GM21619 (cell line): ENCODE measurements at regions not wholly inside any gene's neighbourhood (a gene's known extent, or its start where the extent isn't known, plus 50 kb on each side); places are given as distances from the start of the nearest gene placed in this dataset.
"Not testable (repeated sequence)": the region's sequence is repeated elsewhere in the genome, so short reads cannot be mapped to it uniquely, and the experiment has no call there.

ENCODE experiments used
- ATAC-seq: cut with Tn5 transposase; IDR thresholded peaks from one replicate; pipeline ENCODE4 v1.9.1; 2021; ENCODE audit not compliant: unreplicated experiment

DNA sequence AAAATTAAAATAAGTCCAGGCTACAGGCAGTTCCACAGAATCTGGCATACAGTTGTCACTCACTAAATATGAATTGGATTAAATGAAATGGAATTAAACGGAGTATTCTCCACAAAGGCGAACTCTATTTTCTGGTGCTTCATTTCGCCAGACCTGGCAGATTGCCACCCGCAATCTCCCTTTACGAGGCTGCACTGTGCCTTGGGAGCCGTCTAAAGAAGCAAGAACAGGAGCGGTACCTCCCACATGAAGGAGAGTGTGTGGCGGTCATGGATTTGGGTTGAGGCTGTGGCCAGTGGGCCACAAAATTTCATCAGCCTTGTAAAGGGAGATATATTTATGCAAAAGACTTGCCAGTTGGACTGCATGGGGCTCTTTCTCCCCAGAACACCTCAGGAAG lies 151.0 kb downstream of the OSR1 start:
- no peak for ATAC-seq

GRCh38 chr2:19205983-19206533 lies 152.4 kb downstream of the OSR1 start:
- ATAC-seq, result no peak

DNA sequence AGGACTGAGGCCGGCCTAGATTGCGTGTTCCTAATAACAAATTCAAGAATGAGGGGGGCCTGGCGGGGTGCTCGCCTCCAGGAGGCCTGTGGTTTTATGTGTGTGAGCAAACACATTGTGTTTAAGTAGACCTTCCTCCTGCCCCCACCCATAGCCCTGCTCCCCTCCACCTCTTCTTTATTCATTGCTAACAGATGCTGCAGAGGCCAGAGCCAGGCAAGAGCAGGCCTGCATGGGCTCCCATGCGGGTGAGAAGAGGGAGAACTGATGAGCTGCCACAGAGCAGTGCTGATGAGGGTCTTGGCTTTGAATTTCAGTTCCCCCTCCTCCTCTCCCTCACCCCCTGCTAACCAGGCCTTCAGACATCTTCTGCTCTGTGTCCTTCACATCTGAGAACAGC lies 154.6 kb downstream of the OSR1 start:
- no peak for ATAC-seq

- no peak for ATAC-seq
These were observed 156.4 kb downstream of the OSR1 start for GRCh38 chr2:19201911-19202462.

GRCh38 chr2:19198381-19198780 lies 160.0 kb downstream of the OSR1 start:
- no peak for ATAC-seq

DNA sequence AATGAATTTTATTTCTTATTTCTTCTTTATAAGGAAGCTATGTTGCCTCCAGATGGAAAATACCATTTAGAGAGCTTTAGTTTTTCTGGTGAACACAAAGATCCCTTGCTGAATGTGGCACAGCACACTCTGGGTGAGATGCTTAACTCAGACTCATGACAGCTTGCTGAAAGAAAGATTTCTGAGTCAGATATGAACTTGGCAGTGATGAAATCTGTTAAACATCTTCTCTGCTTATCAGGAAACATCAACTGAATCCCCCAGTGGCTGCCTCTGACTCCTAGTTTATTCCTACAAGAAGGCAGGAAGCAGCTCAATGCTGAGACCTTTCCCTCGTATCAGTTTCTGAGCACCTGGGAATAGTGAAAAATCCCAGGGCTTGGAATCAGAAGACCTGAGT lies 162.8 kb downstream of the OSR1 start:
- no peak for ATAC-seq

DNA sequence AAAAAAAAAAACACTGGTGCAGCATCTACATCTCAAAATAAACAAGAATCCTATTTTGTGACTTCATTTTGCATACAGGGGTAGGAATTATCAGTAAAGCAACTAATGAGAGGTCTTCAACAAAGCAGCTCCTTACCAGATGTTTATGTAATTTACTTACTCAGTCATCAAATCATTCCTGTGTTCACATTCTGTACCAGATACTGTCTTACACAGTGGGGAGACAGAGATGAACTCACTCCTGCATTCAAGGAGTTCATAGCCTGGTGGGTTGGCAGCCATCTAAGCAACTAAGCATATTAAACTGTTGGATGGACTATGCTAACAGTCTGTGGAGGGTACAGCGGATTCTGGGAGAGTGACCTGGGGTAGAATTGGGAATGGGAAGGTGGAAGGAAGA lies 169.0 kb downstream of the OSR1 start:
- ATAC-seq, result no peak

DNA sequence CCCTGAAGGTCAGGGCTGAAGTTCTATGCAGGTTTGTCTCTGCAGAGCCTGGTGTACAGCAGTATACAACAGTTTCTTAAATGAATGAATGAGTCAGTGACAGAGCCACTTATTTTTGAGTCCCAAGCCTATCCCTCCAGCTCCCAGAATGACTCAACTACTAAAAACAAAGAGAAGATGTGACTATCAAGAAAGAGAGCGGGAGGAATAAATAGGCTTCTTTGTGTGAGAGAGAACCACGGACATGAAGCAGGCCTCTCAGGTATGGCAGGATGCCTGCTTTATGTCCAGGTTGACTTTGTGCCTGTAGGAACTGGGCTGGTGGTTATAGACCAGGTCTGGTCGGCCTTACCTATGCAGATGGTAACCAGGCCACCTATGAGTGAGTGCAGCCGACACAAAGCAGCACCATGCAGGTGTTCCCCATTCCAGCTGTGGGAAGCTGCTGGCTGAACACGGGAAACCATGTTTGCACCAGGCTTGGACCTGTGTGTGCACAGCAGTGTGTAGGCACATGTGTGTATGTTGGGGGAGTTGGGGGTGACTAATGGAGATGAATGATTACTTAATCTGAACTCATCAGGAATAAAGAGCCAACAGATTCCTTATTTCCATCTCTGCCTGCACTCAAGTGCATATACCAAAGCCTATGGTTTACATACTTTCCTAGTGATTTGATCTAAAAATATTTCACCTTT lies 171.0 kb downstream of the OSR1 start:
- no peak for ATAC-seq

DNA sequence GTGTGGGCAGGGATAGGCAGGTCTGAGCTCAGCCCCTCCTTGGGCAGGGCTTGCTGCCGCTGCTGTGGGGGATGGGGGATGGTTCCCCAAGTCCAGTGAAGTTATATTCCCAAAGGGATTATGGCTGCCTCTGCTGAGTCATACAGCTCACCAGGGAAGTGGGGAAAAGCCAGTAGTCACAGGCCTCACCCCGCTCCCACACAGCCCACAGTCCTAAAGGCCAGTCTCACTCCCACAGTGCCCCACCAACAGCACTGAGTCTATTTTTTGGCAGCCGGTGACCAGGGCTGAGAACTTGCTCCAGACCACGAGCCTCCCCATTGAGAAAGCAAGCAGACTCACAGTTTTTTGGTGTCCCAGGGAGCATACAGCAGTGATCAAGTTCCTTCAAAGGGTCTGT lies 173.3 kb downstream of the OSR1 start:
- ATAC-seq, result no peak

DNA sequence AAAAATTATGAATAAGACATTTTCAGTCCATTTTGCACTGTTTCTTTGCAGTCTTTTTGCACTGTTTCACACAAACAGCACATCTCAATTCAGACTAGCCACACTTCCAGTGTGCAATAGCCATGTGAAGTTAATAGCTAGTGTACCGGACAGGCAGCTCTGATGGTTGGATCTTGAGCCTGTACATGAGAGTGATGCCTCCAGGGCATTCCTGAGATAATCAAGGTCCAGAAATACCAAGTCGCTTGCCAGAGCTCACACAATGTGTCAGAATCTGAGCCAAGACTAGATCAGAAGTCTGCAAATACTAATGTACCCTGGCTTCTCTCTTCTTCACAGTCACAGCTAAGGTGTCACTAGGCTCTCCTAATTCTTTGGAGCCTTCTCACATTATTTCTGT lies 180.2 kb downstream of the OSR1 start:
- no peak for ATAC-seq

- no peak for ATAC-seq
These were observed 181.4 kb downstream of the OSR1 start for GRCh38 chr2:19176977-19177376.

DNA sequence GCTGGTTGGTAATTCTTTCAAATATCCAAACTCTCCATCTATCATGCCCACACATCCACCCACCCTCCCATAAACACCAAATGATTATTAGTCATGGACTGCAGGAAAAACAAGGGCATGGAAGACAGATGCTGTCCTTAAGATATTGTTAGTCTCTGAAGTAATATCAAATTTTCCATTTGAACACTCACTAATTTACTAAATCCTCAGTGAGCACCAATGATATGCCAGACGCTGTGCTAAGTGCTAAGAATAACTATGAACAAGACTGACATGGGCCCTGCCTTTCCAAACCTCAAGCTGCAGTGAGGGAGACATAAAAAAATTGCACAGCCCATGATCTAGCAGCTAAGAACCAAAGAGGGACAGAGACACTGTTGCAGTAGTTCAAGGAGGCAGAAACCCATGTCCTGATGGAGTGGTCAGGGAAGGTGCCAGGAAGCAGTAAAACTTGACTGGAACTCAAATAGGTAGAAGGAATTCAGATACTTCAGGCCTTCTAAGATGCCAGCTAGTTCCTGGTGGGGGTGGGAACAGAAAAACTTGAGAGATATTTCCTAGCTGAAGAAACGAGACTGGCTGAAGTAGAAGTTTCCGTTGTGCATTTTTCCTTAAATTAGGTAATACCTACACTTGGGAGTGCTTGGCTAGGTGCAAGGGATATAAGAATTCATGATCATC lies 182.1 kb downstream of the OSR1 start:
- no peak for ATAC-seq

GRCh38 chr2:19174176-19174575 lies 184.2 kb downstream of the OSR1 start:
- no peak for ATAC-seq

DNA sequence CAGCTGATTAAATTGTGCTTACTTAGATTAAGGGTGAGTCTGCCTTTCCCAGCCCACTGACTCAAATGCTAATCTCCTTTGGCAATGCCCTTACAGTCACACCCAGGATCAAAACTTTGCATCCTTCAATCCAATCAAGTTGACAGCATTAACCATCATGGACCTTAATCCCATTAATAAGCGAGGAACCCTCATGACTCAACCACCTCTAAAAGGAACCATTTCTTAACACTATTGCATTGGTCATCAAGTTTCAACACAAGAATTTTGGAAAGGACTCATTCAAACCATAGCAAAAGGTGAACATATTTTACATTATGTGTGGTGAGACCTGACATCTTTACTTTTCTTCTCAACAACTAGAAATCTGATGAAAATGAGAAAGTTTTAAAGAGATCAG lies 187.0 kb downstream of the OSR1 start:
- no peak for ATAC-seq

DNA sequence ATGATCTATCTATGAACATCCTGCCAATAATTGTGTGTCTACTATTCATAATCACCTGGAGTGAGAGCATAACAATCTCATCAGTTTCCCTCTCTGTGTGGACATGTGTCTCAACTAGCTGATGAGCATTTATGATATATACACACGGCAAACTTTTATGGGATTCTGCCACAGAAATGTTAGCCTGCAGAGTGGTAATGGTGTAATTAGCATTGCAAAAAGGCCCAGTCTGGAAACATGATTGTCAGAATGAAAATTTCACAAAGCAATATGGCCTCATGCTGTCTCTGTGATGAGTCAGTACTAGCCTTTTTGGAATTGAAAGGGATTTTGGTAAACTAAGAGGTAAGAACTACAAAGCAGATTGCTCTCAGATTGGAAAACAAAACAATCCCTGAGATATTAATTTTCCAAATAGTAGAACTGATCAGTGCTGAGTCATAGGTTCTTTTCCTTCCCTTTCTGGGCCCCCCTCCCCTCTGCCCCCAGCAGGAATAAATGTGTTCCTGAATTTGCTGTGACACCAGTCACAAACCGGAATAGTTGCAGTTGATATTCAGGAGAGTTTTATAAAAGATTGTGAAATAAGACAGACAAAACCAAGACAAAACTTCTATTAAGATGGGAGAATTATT lies 189.2 kb downstream of the OSR1 start:
- no peak for ATAC-seq

DNA sequence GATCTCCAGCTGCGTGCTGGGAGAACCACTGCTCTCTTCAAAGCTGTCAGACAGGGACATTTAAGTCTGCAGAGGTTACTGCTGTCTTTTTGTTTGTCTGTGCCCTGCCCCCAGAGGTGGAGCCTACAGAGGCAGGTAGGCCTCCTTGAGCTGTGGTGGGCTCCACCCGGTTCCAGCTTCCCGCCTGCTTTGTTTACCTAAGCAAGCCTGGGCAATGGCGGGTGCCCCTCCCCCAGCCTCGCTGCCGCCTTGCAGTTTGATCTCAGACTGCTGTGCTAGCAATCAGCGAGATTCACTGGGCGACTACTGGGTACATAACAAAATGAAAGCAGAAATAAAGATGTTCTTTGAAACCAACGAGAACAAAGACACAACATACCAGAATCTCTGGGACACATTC lies 194.3 kb downstream of the OSR1 start:
- not testable (repeated sequence) for ATAC-seq

DNA sequence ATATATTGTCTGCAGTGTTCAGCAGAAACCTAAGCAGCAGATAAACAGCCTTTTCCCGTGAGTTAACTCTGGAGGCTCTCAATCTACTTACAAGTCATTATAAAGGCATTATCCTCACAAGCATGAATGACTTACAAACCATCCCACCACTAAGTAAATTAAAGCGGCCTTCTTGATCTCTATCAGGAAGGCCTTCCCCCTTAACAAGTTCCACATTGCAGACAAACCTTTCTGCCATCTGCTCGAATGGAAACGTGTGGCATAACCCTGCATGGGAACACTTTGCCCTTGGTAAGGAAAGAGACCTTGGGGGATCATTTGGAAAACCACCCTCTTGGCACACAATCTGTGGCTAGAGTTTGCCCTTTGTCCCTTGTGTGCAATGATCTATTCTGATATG lies 199.5 kb downstream of the OSR1 start:
- ATAC-seq, result no peak

DNA sequence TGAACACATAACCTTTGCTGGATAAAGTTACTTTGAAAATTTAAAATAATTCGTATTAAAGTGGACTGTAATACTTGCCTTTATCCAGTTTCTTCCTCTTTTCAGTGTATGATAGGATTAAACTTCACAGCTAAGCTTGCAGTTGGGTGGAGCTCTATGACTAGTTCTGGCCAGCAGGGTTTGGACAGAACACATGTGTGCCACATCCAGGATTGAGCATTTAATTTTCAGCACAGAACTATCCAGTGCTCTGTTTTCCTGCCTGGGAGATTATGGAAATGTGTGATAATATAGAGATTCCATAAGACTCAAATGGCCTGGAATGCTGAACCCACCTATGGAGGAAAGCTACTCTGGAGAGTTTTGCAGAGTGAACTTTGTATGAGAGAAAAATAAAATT lies 200.2 kb downstream of the OSR1 start:
- no peak for ATAC-seq

- ATAC-seq, result no peak
These were observed 201.8 kb downstream of the OSR1 start for GRCh38 chr2:19156646-19157045.

GRCh38 chr2:19150726-19151125 lies 207.7 kb downstream of the OSR1 start:
- no peak for ATAC-seq

DNA sequence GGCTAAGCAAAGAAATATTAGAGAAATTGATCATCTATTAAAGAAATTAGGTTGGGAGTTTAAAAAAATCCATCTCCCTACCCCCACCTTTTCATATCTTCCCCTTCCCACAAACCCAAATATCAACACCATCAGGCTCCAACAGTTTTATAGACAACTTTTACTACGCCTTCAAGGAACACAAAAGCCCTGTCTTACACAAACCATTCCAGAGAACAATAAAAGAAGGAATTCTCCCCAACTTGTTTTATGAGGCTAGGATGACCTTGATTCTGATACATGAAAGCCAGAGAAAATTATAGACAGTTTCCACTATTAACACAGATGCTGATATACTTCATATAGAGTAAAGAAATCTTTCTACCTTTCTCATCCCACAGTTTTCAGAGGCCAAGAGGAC lies 211.6 kb downstream of the OSR1 start:
- ATAC-seq, result no peak
